ENCODE measurements at regions not wholly inside any gene's neighbourhood (a gene's known extent, or its start where the extent isn't known, plus 50 kb on each side); places are given as distances from the start of the nearest gene placed in this dataset.
"Not testable (repeated sequence)": the region's sequence is repeated elsewhere in the genome, so short reads cannot be mapped to it uniquely, and the experiment has no call there.

DNA sequence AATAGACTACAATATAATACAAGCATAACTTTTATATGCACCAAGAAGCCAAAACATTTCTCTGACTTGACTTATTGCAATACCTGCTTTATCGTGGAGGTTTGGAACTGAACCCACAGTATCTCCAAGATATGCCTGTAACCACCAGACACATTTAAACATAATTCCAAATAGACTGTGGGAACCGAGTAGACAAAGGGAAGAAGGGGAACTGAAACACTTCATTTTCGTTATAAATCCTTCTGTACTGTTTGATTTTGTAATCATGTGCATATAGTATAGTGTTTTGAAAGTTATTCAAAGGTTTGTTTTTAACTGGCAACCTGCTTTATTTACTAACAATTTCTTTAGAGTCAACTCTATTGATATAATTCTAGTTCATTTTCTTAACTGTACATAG is 154.9 kb upstream of the BEND6 start:
- no peak for DNase-seq

DNA sequence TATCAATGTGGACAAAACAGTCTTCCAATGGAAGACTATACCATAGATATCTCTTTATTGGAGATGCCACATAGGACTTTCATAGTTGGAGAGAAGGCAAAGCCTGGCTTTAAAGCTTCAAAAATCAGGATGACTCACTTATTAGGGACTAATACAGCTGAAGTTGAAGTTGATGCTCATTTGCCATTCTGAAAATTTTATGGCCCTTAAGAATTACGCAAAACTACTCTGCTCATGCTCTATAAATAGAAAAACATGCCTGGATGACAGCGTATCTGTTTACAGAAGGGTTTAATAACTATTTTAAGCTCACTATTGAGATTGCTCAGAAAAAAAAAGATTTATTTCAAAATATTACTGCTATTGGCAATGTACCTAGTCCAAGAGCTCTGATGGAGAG is 155.5 kb upstream of the DST start:
- no peak for DNase-seq

DNA sequence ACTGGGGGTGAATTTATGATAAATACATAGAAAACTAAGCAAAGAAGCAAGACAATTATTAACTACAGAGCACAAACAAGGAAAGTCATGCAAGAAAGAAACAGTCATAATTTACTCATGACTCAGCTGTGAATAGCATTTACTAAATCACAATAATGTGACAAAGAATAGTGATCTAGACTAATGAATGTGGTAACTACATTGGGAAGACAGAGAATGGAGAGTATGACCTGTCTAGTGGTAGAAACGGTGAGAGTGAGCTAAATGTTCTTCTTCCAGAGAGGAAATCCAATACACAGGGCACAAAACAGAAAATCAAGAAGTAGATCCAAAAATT is 153.5 kb upstream of the DST start:
- no peak for DNase-seq

DNA sequence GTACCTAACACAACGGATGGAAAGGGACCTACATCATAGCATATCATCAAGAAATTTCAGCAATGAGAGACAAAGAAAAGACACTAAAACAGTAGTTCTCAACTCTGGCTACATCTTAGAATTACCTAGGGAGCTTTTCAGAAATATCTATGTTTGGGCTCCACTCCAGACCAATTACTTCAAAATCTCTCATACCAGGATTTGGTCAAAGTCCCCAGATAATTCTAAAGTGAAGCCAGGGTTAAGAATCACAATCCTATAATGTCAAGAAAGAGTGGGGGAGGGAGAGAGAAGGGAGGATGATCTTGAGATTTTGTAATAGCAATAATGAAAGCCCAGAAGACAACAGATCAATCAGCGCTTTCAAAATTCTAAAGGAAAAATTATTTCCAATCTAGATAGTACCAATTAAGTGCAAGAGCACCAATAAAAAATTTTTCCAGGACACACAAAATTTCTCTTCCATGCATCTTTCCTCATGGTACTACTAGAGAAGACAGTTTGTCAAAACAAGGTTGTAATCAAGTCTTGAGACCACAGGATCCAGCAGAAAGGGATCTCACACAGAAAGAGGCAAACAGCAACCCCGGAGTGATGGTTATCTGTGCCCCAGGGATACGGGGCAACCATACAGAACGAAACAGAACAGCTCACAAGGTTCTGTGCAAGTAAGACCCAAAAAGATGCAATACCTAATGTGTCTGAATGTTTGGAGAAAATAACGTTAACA is 152.9 kb upstream of the DST start:
- no peak for DNase-seq

DNA sequence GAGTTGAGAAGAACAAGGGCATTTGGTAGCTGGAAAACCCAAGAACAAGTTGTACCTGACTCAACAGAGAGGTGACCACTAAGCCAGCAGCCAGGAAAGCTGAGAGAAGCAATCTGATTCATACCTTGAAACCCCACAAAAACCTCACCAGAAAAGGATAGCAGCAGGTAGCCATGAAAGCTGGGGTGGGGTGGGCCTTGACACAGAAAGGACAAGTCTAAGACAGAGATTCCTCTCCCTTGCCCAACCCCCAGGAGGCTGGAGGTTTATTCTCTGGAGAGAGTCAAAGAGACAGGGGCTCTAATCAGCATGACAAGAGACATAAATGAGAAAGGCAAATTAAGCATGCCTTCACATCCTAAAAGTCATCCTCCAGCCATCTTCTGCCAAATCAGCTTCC is 151.7 kb upstream of the DST start:
- DNase-seq = no peak

DNA sequence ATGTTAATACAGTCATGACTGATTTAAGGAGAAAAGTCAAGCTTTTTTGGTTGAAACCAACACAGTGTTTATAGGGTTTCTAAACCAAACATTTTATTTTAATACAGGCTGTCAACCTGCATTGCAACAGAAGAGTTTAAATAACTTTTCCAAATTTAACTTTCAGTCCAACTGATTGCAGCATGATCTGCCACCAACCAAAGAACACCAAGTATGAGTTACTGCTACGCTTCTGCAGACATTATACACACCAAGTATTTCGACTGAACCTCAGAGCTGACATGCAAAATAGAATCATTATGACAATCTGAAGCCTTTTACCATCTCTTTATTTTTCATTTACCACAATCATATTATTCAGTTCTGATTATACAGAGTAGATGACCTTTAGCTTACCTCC is 151.2 kb upstream of the DST start:
- DNase-seq = no peak

DNA sequence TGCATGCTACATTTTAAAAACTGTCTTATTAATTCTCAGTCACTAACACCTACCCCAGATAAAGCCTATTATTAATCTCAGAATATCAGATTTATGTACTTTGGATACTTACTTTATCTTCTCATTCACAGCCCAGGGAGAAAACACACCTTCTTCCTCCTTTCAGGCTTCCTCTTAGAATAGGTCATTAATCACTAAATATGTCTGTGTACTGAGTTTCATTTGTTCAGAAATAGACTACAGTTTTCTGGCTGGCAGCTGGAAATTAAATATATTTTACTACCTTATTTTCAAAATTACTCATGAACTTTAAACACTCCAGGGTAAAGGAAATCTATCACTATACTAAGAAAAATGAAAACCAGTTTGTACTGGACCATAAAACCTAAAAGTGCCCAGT is 147.7 kb upstream of the DST start:
- no peak for DNase-seq

DNA sequence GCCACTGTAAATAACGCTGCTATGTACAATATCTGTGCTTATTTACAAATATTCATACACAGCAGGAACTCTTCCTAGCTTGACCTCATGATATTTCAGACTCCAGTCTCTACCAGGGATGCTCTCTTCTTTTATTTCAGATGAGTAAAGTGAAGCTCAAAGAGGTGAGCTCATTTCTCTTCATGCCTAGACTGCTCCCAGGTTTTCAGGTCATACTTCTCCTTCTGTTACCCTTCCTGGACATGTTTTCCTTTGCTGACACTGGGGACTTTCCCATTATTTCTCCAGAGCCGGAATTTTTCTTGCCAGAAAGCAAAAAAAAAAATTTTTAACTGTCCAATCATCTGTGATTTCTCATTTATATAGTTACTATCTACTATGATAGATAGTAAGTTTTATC is 147.2 kb upstream of the DST start:
- no peak for DNase-seq

DNA sequence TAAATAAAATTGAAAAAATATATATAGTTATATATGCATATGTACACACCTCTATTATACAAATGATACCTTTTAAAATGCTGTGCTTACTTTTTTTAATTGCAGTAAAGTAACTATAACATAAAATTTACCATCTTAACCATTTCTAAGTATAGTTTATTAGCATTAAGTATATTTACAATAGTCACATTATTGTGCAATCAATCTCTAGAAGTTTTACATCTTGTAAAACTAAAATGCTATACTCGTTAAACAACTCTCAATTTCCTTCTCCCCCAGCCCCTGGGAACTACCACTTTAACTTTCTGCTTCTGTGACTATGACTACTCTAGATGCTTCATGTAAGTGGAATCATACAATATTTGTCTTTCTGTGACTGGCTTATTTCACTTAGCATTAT is 146.7 kb upstream of the DST start:
- DNase-seq = no peak

DNA sequence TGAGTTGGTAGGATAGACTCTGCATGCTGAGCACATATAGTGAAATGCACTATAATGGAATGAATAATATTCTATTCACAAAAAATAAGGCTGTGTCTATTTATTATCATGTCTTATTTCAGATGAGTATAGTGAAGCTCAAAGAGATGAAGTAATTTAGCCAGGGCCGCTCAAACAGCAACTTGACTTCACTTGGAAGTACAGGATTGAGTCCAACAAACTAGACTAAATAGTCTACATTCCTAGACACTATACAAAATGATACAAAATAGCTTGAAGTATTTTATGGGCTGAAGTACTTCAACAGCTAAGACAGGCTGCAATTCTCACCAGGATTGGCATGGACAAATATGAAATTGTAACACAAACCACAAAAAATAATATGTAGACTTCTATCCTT is 144.5 kb upstream of the DST start:
- no peak for DNase-seq

DNA sequence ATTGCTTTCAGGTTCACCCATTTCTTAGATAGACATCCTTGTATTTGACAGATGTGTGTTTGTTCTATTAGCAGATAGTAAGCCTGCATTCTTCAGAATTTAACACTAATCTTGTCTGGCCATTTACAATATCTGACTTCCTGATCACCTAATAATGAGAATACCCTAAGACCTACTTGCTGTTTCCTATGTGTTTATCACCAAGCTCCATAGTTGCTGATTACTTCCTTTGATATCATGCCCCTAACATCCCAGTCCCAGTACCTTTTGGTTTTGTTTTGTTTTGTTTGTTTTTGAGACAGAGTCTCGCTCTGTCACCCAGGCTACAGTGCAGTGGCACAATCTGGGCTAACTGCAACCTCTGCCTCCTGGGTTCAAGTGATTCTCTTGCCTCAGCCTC is 143.6 kb upstream of the DST start:
- DNase-seq = no peak

DNA sequence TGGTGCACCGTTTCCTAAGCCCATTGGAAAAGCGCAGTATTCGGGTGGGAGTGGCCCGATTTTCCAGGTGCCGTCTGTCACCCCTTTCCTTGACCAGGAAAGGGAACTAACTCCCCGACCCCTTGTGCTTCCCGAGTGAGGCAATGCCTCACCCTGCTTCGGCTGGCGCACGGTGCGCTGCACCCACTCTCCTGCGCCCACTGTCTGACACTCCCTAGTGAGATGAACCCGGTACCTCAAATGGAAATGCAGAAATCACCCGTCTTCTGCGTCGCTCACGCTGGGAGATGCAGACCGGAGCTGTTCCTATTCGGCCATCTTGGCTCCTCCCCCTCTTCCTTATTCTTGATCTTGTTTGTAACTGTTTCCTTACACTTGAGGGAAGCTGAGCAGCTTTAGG is 142.8 kb upstream of the DST start:
- DNase-seq = not testable (repeated sequence)

DNA sequence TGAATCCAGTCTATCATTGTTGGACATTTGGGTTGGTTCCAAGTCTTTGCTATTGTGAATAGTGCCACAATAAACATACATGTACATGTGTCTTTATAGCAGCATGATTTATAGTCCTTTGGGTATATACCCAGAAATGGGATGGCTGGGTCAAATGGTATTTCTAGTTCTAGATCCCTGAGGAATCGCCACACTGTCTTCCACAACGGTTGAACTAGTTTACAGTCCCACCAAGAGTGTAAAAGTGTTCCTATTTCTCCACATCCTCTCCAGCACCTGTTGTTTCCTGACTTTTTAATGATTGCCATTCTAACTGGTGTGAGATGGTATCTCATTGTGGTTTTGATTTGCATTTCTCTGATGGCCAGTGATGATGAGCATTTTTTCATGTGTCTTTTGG is 137.4 kb upstream of the DST start:
- not testable (repeated sequence) for DNase-seq

DNA sequence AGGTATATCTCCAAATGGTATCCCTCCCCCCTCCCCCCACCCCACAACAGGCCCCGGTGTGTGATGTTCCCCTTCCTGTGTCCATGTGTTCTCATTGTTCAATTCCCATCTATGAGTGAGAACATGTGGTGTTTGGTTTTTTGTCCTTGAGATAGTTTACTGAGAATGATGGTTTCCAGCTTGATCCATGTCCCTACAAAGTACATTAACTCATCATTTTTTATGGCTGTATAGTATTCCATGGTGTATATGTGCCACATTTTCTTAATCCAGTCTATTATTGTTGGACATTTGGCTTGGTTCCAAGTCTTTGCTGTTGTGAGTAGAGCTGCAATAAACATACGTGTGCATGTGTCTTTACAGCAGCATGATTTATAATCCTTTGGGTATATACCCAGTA is 135.8 kb upstream of the DST start:
- not testable (repeated sequence) for DNase-seq

DNA sequence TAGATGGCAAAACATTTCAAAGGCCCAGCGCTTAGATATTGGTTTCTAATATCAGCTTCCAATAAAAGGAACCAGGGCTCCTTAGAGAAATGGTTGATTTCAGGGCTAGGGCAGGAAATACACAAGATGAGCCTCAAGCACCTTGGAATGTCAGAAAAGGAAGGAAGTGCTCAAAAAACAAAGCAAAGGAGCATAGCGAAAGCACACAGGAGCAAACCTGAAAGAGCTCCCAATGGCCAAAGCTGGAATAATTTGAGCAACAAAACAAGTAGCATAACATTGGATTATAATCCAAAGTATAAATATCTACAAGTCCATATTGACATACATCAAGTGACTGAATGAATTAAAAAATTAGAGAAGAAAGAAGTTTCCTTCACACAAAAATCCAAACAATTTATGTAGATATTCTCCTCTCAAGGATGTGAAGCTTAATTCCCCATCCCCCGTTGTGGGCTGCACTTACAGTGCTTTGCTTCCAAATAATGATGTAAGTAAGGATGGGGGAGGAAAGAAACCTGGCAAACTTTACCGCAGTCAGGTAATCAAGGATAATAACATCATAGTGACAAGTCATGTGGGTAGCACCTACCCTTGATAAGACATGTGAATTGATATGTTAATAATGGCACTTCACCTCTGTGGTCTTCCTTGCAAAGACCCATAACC is 132.9 kb upstream of the DST start:
- no peak for DNase-seq

DNA sequence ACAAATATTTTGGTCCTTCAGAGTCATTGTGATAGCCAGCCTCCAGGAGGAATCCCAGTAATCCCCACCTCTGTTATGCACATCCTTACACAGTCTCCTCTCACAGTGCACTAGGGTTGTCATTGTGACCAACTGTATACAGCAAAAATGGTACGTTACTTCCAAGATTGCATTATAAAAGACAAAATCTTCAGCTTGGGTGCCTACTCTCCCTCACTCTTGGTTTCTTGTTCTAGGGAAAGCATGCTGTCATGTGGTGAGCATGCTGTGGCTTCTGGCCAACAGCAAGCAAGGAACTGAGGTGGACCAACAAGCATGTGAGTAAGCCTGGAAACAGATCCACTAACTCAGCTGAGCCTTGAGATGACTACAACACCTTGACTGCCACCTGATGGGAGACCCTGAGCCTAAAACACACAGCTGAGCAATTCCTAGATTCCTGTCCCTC is 130.1 kb upstream of the DST start:
- DNase-seq = no peak

DNA sequence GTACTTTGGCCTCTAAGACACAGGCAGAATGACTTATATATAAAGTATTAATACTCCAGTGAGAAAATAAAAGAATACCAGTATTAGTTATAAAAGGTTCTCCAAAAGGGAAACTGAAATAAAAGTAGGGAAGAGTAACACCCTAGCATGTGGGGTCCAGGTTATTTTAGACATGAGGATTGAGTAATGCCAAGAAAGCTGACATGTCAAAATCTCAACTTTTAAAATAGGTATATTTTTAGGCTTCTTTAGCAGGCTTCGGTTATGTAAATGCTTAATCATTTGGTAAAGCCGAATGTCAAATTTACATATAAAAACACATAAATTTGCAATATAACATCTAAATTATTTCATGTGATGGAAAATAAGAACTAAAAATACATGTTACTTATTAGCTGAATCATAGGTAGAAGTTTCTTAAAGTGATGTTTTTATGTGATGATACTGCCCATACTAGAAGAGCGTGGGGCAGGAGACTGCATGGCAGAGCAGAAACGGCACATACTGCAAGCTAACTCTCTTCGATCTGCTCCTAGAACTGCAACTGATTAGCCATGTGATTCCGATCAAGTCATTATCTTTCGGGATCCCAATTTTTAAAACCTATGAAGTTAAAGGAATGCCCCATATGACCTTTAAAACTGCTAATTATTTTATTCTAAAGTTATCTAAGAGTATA is 129.4 kb upstream of the DST start:
- DNase-seq = no peak

DNA sequence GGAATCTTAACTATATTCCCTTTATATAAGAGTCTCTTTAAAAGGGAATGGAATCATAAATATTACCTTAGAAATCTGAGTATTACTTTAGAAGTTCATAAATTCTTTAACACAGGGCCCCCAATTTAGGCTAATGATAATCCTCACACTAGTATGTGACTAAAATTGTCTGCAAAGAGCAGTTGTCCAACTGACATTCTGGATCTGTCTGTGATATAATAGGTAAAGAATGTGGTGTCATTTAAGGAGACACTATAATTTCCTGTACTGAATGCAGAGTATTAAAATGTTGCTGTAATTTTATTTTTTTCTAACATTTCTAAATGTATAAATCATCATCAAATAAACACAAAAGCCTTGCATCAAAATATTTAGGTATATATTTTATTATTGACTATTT is 128.5 kb upstream of the DST start:
- no peak for DNase-seq

DNA sequence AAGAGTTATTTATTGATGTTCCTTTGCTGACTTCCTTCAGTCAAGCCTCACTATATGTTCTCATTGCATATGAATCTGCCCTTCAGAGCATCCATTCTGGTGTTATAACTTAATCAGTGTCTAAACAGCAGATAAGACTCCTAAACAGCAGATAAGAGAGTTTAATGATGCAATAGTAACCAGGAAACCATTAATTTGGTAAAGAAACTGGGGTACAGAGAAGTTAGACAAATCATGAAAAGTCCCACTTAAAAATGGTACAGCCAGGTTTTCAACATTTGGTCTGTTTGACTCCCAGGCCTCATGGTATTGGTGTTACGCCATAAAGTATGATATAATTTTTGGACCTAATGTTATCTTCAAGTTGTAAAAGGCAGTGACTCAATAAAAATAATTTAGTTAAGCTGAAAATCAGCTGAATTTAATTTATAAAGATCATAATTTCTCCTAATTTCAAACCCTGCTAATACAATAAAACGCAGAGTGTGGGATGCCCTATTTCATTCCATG is 127.4 kb upstream of the DST start:
- DNase-seq = no peak

DNA sequence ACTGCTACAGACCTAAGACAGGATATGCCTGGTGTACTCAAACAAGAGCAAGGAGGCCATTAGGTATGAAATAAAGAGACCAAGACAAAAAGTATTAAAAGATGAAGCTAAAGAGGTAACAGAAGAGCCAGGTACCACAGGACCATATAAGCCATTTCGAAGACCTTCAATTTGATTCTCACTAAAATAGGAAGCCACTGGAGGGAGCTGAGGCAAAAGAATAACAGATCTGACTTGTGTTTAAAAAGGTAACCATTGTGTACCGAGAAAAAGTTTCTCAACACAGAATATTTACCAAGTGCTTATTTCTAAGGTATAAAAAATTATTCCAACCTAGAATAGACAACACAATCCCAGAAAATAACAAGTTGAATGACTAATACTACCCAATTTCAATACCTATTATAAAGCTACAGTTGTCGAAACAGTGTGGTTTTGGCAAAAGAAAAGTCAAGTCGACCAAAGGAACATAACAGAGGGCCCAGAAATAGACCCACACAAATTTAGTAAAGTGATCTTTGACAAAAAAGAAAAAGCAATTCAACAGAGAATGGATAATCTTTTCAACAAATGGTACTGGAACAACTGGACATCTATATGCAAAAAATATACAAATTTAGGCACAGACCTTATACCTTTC is 125.3 kb upstream of the DST start:
- no peak for DNase-seq

DNA sequence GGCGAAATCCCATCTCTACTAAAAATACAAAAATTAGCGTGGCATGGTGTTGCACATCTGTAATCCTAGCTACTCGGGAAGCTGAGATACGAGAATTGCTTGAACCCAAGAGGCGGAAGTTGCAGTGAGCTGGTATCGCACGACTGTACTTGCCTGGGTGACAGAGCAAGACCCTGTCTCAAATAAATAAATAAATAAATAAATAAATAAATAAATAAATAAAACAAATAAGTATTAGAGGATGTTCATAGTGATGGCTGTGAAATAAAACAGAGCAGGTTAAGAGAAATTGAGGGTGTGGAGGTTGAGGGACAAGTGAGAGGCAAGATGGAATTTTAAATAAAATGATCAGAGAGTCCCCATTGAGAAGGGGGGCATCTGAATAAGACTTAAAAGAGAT is 124.7 kb upstream of the DST start:
- DNase-seq = no peak

DNA sequence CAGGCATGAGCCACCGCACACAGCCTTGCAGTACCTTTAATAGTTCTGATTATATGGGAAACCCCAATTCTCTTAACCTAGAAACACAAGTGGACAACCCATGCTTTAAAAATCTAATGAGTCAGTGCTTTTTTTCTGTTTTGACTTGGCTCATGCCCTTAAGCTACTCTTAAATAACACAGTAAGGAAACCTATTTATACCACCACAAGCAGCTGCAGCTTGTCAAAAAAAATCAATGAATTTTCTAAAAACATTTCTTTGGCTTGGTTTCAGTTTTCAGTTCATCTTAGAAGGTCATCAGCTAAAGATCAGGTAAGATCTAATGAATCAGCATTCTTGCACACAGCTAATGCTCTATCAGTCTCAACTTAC is 124.1 kb upstream of the DST start:
- no peak for DNase-seq

DNA sequence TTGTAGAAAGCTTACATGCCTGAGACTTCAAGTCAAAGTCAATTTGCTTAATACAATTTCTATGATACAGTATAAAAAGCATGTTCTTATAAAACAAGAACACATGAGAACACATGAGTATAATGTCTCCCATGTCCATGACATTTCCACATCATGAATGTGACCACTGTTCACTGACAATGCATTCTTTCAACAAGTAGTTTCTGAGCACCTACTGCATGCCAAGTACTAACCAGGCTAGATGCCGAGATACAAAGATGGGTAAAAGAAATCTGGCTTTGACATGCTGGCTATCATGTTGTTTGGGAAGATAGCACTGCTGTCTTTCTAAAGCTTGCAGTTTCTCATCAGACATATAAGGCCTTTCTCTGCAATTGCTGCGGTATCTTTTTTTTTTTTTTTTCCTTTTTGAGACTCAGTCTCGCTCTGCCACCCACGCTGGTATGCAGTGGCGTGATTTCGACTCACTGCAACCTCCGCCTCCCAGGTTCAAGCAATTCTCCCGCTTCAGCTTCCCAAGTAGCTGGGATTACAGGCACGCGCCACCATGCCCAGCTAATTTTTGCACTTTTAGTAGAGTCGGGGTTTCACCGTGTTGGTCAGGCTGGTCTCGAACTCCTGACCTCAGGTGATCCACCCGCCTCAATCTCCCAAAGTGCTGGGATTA is 123.6 kb upstream of the DST start:
- DNase-seq = no peak

All from CD4-positive, alpha-beta T cell treated with Interleukin-12 subunit alpha and Interleukin-12 subunit beta, for 1 hour (primary cell).